Keratinocyte (primary cell): ENCODE measurements at regions not wholly inside any gene's neighbourhood (a gene's known extent, or its start where the extent isn't known, plus 50 kb on each side); places are given as distances from the start of the nearest gene placed in this dataset.

Experiments used
- DNase-seq: peaks from one replicate; pipeline ENCODE4 v3.0.0-alpha.2; 2011; ENCODE audit warnings: low read depth, missing footprints, low spot score
- FAIRE-seq: peaks from 2 replicates; lab custom pipeline; 2011; peaks lifted over from hg19 to GRCh38; lab: Jason Lieb, UNC
- H2AFZ ChIP-seq: 2 replicates; pipeline ENCODE4 v1.6.0; 2012; ENCODE audit warnings: low read length, control low read depth, inconsistent platforms; ENCODE audit not compliant: control insufficient read depth
- H3K27ac ChIP-seq: 2 replicates; pipeline ENCODE4 v1.5.1; 2011; ENCODE audit warnings: low read length; ENCODE audit not compliant: control insufficient read depth, insufficient read depth
- H3K27me3 ChIP-seq: 3 replicates; pipeline ENCODE4 v1.6.0; 2011; ENCODE audit warnings: low read length; ENCODE audit not compliant: control insufficient read depth, insufficient read depth; ENCODE audit errors: extremely low read depth
- H3K36me3 ChIP-seq, 2 experiments: 2 replicates in 1 of 2; 3 replicates in 1 of 2; pipeline ENCODE4 v1.5.1; 2011; ENCODE audit warnings: low read length in 2 of 2, mild to moderate bottlenecking in 1 of 2; ENCODE audit not compliant: control insufficient read depth in 2 of 2, insufficient read depth in 2 of 2; ENCODE audit errors: extremely low read depth in 1 of 2
- H3K4me1 ChIP-seq: 3 replicates; pipeline ENCODE4 v1.5.1; 2011; ENCODE audit warnings: low read length; ENCODE audit not compliant: control insufficient read depth, insufficient read depth; ENCODE audit errors: extremely low read depth
- H3K4me2 ChIP-seq: 3 replicates; pipeline ENCODE4 v1.6.0; 2011; ENCODE audit warnings: low read depth, low read length; ENCODE audit not compliant: control insufficient read depth, insufficient read depth; ENCODE audit errors: extremely low read depth
- H3K4me3 ChIP-seq, 3 experiments: fragments of 200-600 bp in 1 of 3; sonication (generic) in 1 of 3; 2 replicates in 2 of 3; 3 replicates in 1 of 3; pipeline ENCODE4 v1.5.1; 2011 to 2016; ENCODE audit warnings: low read length in 3 of 3, mild to moderate bottlenecking in 3 of 3, control low read depth in 2 of 3, inconsistent platforms in 1 of 3, low read depth in 1 of 3, mixed read lengths in 1 of 3, mixed run types in 1 of 3, moderate library complexity in 1 of 3; ENCODE audit not compliant: control insufficient read depth in 2 of 3, insufficient read depth in 2 of 3; ENCODE audit errors: extremely low read depth in 1 of 3
- H3K79me2 ChIP-seq: 2 replicates; pipeline ENCODE4 v1.6.0; 2012; ENCODE audit warnings: low read length; ENCODE audit not compliant: control insufficient read depth, insufficient read depth
- H3K9ac ChIP-seq: 3 replicates; pipeline ENCODE4 v1.6.0; 2011; ENCODE audit warnings: low read length; ENCODE audit not compliant: control insufficient read depth, insufficient read depth; ENCODE audit errors: extremely low read depth
- H3K9me1 ChIP-seq: 3 replicates; pipeline ENCODE4 v1.6.0; 2011; ENCODE audit warnings: low read length; ENCODE audit not compliant: control insufficient read depth, insufficient read depth; ENCODE audit errors: extremely low read depth
- H3K9me3 ChIP-seq: 2 replicates; pipeline ENCODE4 v1.5.1; 2012; ENCODE audit warnings: low read depth, low read length; ENCODE audit not compliant: control insufficient read depth
- H4K20me1 ChIP-seq: 3 replicates; pipeline ENCODE4 v1.6.0; 2011; ENCODE audit warnings: low read length; ENCODE audit not compliant: control insufficient read depth, insufficient read depth; ENCODE audit errors: extremely low read depth
- EZH2 ChIP-seq: IDR thresholded peaks from one replicate; pipeline ENCODE4 v1.6.1; 2012; ENCODE audit warnings: inconsistent platforms, mild to moderate bottlenecking, low read length, moderate library complexity
- dilution Hi-C: fragments of 300-500 bp; cut with MboI; formaldehyde crosslinking; loops from one replicate; pipeline ENCODE4 v1.7.0; 2020; ENCODE audit warnings: low sequenced_read_pairs; ENCODE audit not compliant: extremely low pct_ligation_motif_present
- TF ChIP-seq, protein P1 (sequence below), 3 experiments: IDR thresholded peaks in 1 of 3; conservative IDR thresholded peaks in 1 of 3; optimal IDR thresholded peaks in 1 of 3; 2 replicates in 2 of 3; 3 replicates in 1 of 3; pipeline versions ENCODE3 to v1.5.1; 2011; ENCODE audit warnings: low read length in 3 of 3, mild to moderate bottlenecking in 3 of 3, moderate library complexity in 2 of 3, control low read depth in 1 of 3, inconsistent platforms in 1 of 3; ENCODE audit not compliant: insufficient read depth in 2 of 3; ENCODE audit errors: extremely low read depth in 1 of 3

- no peak overlapping the region for H3K27ac ChIP-seq
- H3K9me3 ChIP-seq = no peaks in the 10 kb centered on the region
- H3K4me3 ChIP-seq = no peak overlapping the region
- no peaks in the 10 kb centered on the region for H3K27me3 ChIP-seq
- dilution Hi-C loops = no loop called here
- DNase-seq (no peak), FAIRE-seq (no peak)
- no peak overlapping the region for H3K4me2 ChIP-seq
- H3K9ac ChIP-seq = no peak overlapping the region
- H4K20me1 ChIP-seq = no peaks in the 10 kb centered on the region
- no peak for TF ChIP-seq EZH2
- TF ChIP-seq, protein P1, sequence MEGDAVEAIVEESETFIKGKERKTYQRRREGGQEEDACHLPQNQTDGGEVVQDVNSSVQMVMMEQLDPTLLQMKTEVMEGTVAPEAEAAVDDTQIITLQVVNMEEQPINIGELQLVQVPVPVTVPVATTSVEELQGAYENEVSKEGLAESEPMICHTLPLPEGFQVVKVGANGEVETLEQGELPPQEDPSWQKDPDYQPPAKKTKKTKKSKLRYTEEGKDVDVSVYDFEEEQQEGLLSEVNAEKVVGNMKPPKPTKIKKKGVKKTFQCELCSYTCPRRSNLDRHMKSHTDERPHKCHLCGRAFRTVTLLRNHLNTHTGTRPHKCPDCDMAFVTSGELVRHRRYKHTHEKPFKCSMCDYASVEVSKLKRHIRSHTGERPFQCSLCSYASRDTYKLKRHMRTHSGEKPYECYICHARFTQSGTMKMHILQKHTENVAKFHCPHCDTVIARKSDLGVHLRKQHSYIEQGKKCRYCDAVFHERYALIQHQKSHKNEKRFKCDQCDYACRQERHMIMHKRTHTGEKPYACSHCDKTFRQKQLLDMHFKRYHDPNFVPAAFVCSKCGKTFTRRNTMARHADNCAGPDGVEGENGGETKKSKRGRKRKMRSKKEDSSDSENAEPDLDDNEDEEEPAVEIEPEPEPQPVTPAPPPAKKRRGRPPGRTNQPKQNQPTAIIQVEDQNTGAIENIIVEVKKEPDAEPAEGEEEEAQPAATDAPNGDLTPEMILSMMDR (optimal IDR thresholded peaks at IDR 0.05 in 1 of 3, IDR thresholded peaks at IDR 0.05 in 1 of 3, conservative IDR thresholded peaks at IDR 0.05 in 1 of 3; ENCODE audit: extremely low read depth in 1 of 3, insufficient read depth in 2 of 3, low read length in 3 of 3) = no peak
- no peaks in the 10 kb centered on the region for H3K9me1 ChIP-seq
- peaks cover 11% of the 10 kb centered on the region for H3K4me1 ChIP-seq
- no peaks in the 10 kb centered on the region for H3K36me3 ChIP-seq
- no peak overlapping the region for H2AFZ ChIP-seq
- H3K79me2 ChIP-seq = no peaks in the 10 kb centered on the region
These were observed 116.0 kb upstream of the SMIM23 start for GRCh38 chr5:171669571-171669970.

- Histone ChIP-seq H3K9me3 (no peaks in the 10 kb centered on the region), H3K9ac (no peak overlapping the region), H3K36me3 (no peaks in the 10 kb centered on the region), H3K4me1 (peaks cover 7% of the 10 kb centered on the region), H3K27ac (no peak overlapping the region), H3K4me2 (no peak overlapping the region), H3K27me3 (no peaks in the 10 kb centered on the region), H3K9me1 (no peaks in the 10 kb centered on the region), H3K79me2 (no peaks in the 10 kb centered on the region), H3K4me3 (no peak overlapping the region), H4K20me1 (no peaks in the 10 kb centered on the region), H2AFZ (no peak overlapping the region)
- DNase-seq (no peak), FAIRE-seq (no peak)
- TF ChIP-seq EZH2 = no peak
- TF ChIP-seq, protein P1 (optimal IDR thresholded peaks at IDR 0.05 in 1 of 3, IDR thresholded peaks at IDR 0.05 in 1 of 3, conservative IDR thresholded peaks at IDR 0.05 in 1 of 3; ENCODE audit: extremely low read depth in 1 of 3, insufficient read depth in 2 of 3, low read length in 3 of 3) = no peak
- dilution Hi-C loops = no loop called here
These were observed 113.1 kb upstream of the SMIM23 start for GRCh38 chr5:171672556-171672955.
